CD14-positive monocyte (primary cell): ENCODE measurements at regions not wholly inside any gene's neighbourhood (a gene's known extent, or its start where the extent isn't known, plus 50 kb on each side); places are given as distances from the start of the nearest gene placed in this dataset.

Experiments
- DNase-seq, 3 donors: peaks; one replicate each; pipeline ENCODE4 v3.0.0-alpha.2; 2011 to 2022
- H2AFZ ChIP-seq: 2 replicates; pipeline ENCODE4 v1.6.0; 2012; ENCODE audit warnings: mild to moderate bottlenecking, low read depth, low read length, inconsistent platforms; ENCODE audit not compliant: insufficient read depth, poor library complexity, severe bottlenecking
- H3K27ac ChIP-seq, 2 donors: 1 replicate in 1 of 2; 2 replicates in 1 of 2; pipeline ENCODE4 v1.5.1; 2012 to 2013; ENCODE audit warnings: low read length in 2 of 2, control low read depth in 1 of 2, inconsistent platforms in 1 of 2, low read depth in 1 of 2, mild to moderate bottlenecking in 1 of 2
- H3K27me3 ChIP-seq, 2 donors: one replicate each; pipeline versions ENCODE4 v1.6.0 to v1.6.1; 2011 to 2013; ENCODE audit warnings: low read length in 2 of 2; ENCODE audit not compliant: control insufficient read depth in 2 of 2, insufficient read depth in 2 of 2
- H3K36me3 ChIP-seq, 2 donors: replicated peaks in 1 of 2; 1 replicate in 1 of 2; 2 replicates in 1 of 2; pipeline versions ENCODE4 v1.5.1 to v1.6.1; 2012 to 2013; ENCODE audit warnings: low read length in 2 of 2, control low read depth in 1 of 2, inconsistent platforms in 1 of 2, mild to moderate bottlenecking in 1 of 2; ENCODE audit not compliant: insufficient read depth in 2 of 2, control insufficient read depth in 1 of 2
- H3K4me1 ChIP-seq, 2 donors: 1 replicate in 1 of 2; 2 replicates in 1 of 2; pipeline versions ENCODE4 v1.5.1 to v1.6.1; 2012 to 2013; ENCODE audit warnings: low read length in 2 of 2, control low read depth in 1 of 2, inconsistent platforms in 1 of 2, mild to moderate bottlenecking in 1 of 2, moderate library complexity in 1 of 2; ENCODE audit not compliant: insufficient read depth in 2 of 2, control insufficient read depth in 1 of 2
- H3K4me2 ChIP-seq: replicated peaks from 2 replicates; pipeline ENCODE3; 2012; ENCODE audit warnings: low read length, moderate library complexity, mild to moderate bottlenecking; ENCODE audit not compliant: poor library complexity, severe bottlenecking; ENCODE audit errors: extremely low read depth
- H3K4me3 ChIP-seq, 3 experiments: fragments of 200-600 bp in 1 of 3; sonication (generic) in 1 of 3; replicated peaks in 1 of 3; 1 replicate in 2 of 3; 2 replicates in 1 of 3; pipeline ENCODE4 v1.5.1; 2011 to 2013; ENCODE audit warnings: low read length in 3 of 3, mild to moderate bottlenecking in 3 of 3, control low read depth in 2 of 3, low read depth in 2 of 3, inconsistent platforms in 1 of 3, moderate library complexity in 1 of 3
- H3K79me2 ChIP-seq: 2 replicates; pipeline ENCODE4 v1.6.0; 2012; ENCODE audit warnings: mild to moderate bottlenecking, control low read depth, inconsistent platforms, low read length, moderate library complexity; ENCODE audit not compliant: insufficient read depth
- H3K9ac ChIP-seq: 2 replicates; pipeline ENCODE4 v1.6.0; 2017; ENCODE audit warnings: low read length, mild to moderate bottlenecking; ENCODE audit not compliant: insufficient read depth, poor library complexity, severe bottlenecking
- H3K9me3 ChIP-seq, 2 donors: replicated peaks in 1 of 2; 1 replicate in 1 of 2; 2 replicates in 1 of 2; pipeline versions ENCODE4 v1.5.1 to v1.6.1; 2012 to 2013; ENCODE audit warnings: low read length in 2 of 2, control low read depth in 1 of 2; ENCODE audit not compliant: control insufficient read depth in 1 of 2, insufficient read depth in 1 of 2
- H4K20me1 ChIP-seq: 2 replicates; pipeline ENCODE4 v1.6.0; 2012; ENCODE audit warnings: mild to moderate bottlenecking, low read length, control low read depth, moderate library complexity; ENCODE audit not compliant: insufficient read depth
- H3K27ac Mint-ChIP-seq, 7 donors: one replicate each; pipeline ENCODE4 v1.8.0; 2020; ENCODE audit warnings: mild to moderate bottlenecking in 7 of 7, mixed read lengths in 7 of 7, moderate library complexity in 6 of 7, inconsistent platforms in 2 of 7
- H3K27me3 Mint-ChIP-seq, 3 donors: one replicate each; pipeline ENCODE4 v1.8.0; 2021 to 2022; ENCODE audit warnings: low read depth in 3 of 3, mild to moderate bottlenecking in 3 of 3, mixed read lengths in 3 of 3, moderate library complexity in 3 of 3, inconsistent platforms in 1 of 3
- H3K36me3 Mint-ChIP-seq, 2 donors: one replicate each; pipeline ENCODE4 v1.8.0; 2020; ENCODE audit warnings: mixed read lengths in 2 of 2, inconsistent platforms in 1 of 2, mild to moderate bottlenecking in 1 of 2
- H3K4me1 Mint-ChIP-seq: one replicate; pipeline ENCODE4 v1.8.0; 2020; ENCODE audit warnings: mild to moderate bottlenecking, mixed read lengths
- H3K4me3 Mint-ChIP-seq, 2 donors: one replicate each; pipeline ENCODE4 v1.8.0; 2020; ENCODE audit warnings: mild to moderate bottlenecking in 2 of 2, mixed read lengths in 2 of 2, moderate library complexity in 1 of 2
- H3K9me3 Mint-ChIP-seq, 7 donors: one replicate each; pipeline ENCODE4 v1.8.0; 2020 to 2022; ENCODE audit warnings: mixed read lengths in 7 of 7, mild to moderate bottlenecking in 6 of 7, moderate library complexity in 6 of 7, inconsistent platforms in 2 of 7
- CTCF ChIP-seq: fragments of 200-600 bp; IDR thresholded peaks from one replicate; pipeline ENCODE4 v1.8.0; 2022; ENCODE audit warnings: antibody characterized with exemption, mild to moderate bottlenecking
- WGBS: methylation state at CpG from one replicate; pipeline ENCODE4 v1.1.5; 2013; ENCODE audit warnings: missing lambda C conversion rate; ENCODE audit not compliant: insufficient coverage; 5-methylcytosine and 5-hydroxymethylcytosine counted together
- intact Hi-C, 2 donors: fragments of 100-400 bp; cut with micrococcal nuclease; formaldehyde crosslinking; loops; one replicate each; pipeline versions ENCODE4 v1.15.0 to v1.15.1; 2023

DNA sequence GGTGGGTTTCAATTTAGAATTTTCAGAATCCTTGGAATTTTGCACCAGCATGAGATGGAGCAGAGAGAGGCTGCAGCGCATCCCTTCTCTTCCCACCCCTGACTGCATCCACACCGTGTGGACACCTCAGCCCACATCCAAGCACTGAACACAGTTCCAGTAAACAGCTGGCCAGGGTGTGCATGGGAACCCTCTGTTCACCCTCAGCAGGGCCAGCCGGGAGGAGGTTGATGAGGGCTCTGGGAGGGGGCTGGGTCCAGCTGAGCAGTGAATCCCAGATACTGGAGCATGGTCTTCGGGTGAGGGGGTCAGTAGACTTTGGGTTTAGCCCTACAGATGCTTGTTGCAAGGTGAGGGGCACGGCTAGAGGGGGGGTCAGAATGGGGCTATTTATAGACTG lies 85.8 kb downstream of the RPLP1 start:
- H3K27me3 Mint-ChIP-seq: peaks cover 0 to 3% (median 2%) of the 10 kb centered on the region in 3 donors

GRCh38 chr15:69539345-69539744 lies 86.7 kb downstream of the RPLP1 start:
- H3K36me3 ChIP-seq: no peaks in the 10 kb centered on the region
- no peak overlapping the region for H3K4me3 ChIP-seq
- no peaks in the 10 kb centered on the region for H3K27me3 ChIP-seq
- intact Hi-C loops: no loop called here
- WGBS: 92% methylated on average over 9 of the region's 11 CpGs
- no peaks in the 10 kb centered on the region for H3K79me2 ChIP-seq
- Mint-ChIP-seq H3K36me3 (no peaks in the 10 kb centered on the region), H3K4me3 (no peak overlapping the region), H3K9me3 (no peaks in the 10 kb centered on the region), H3K4me1 (no peaks in the 10 kb centered on the region), H3K27me3 (peaks cover 2 to 3% (median 2%) of the 10 kb centered on the region in 3 donors), H3K27ac (no peak overlapping the region)
- H3K27ac ChIP-seq: no peak overlapping the region
- no peak overlapping the region for H2AFZ ChIP-seq
- no peak for TF ChIP-seq CTCF
- DNase-seq: no peak
- H3K9ac ChIP-seq: no peak overlapping the region
- no peak overlapping the region for H3K4me2 ChIP-seq
- no peaks in the 10 kb centered on the region for H3K4me1 ChIP-seq
- no peaks in the 10 kb centered on the region for H4K20me1 ChIP-seq
- H3K9me3 ChIP-seq: no peaks in the 10 kb centered on the region

More for the DNA sequence above, 85.8 kb downstream of the RPLP1 start:
- intact Hi-C loops: no loop called here
- H3K4me2 ChIP-seq: no peak overlapping the region
- no peaks in the 10 kb centered on the region for H3K9me3 ChIP-seq
- Mint-ChIP-seq H3K9me3 (no peaks in the 10 kb centered on the region), H3K4me1 (no peaks in the 10 kb centered on the region), H3K36me3 (no peaks in the 10 kb centered on the region), H3K27ac (peak overlapping the region in 2 of 7 donors; percentile 35 to 42), H3K4me3 (no peak overlapping the region)
- H3K27ac ChIP-seq: no peak overlapping the region
- DNase-seq: no peak
- no peak for TF ChIP-seq CTCF
- H3K4me1 ChIP-seq: no peaks in the 10 kb centered on the region
- H3K4me3 ChIP-seq: no peak overlapping the region
- no peaks in the 10 kb centered on the region for H4K20me1 ChIP-seq
- no peak overlapping the region for H2AFZ ChIP-seq
- H3K27me3 ChIP-seq: no peaks in the 10 kb centered on the region
- H3K79me2 ChIP-seq: no peaks in the 10 kb centered on the region
- H3K36me3 ChIP-seq: no peaks in the 10 kb centered on the region
- 93% methylated on average over 3 of the region's 5 CpGs for WGBS
- H3K9ac ChIP-seq: no peak overlapping the region
